ENCODE measurements at regions not wholly inside any gene's neighbourhood (a gene's known extent, or its start where the extent isn't known, plus 50 kb on each side); places are given as distances from the start of the nearest gene placed in this dataset.

- Histone ChIP-seq H3K4me3 (ENCODE audit: low read depth, low read length) (no peak overlapping the region), H3K27me3 (ENCODE audit: insufficient read depth, low read depth, severe bottlenecking) (no peaks in the 10 kb centered on the region), H3K36me3 (no peaks in the 10 kb centered on the region), H3K27ac (no peak overlapping the region), H3K9me3 (ENCODE audit: severe bottlenecking) (peaks cover 2% of the 10 kb centered on the region)
- no peak for TF ChIP-seq CTCF (IDR thresholded peaks at IDR 0.05; ENCODE audit: low read depth, low read length)
- DNase-seq: no peak
These were observed 156.2 kb upstream of the SEMA6D start for GRCh38 chr15:47561102-47561501.

GRCh38 chr15:47565949-47566348 lies 151.4 kb upstream of the SEMA6D start:
- no peak overlapping the region for H3K4me3 ChIP-seq (ENCODE audit: low read depth, low read length)
- H3K27ac ChIP-seq: peak overlapping the region; percentile 16; the same call in 1 of the 2 replicates
- no peak for TF ChIP-seq CTCF (IDR thresholded peaks at IDR 0.05; ENCODE audit: low read depth, low read length)
- peak; percentile 20 for DNase-seq
- no peaks in the 10 kb centered on the region for H3K36me3 ChIP-seq
- no peaks in the 10 kb centered on the region for H3K27me3 ChIP-seq (ENCODE audit: insufficient read depth, low read depth, severe bottlenecking)
- no peaks in the 10 kb centered on the region for H3K9me3 ChIP-seq (ENCODE audit: severe bottlenecking)

- Histone ChIP-seq H3K9me3 (ENCODE audit: severe bottlenecking) (no peaks in the 10 kb centered on the region), H3K27ac (no peak overlapping the region), H3K27me3 (ENCODE audit: insufficient read depth, low read depth, severe bottlenecking) (no peaks in the 10 kb centered on the region), H3K36me3 (no peaks in the 10 kb centered on the region), H3K4me3 (ENCODE audit: low read depth, low read length) (no peak overlapping the region)
- TF ChIP-seq CTCF (IDR thresholded peaks at IDR 0.05; ENCODE audit: low read depth, low read length): no peak
- no peak for DNase-seq
These were observed 150.7 kb upstream of the SEMA6D start for GRCh38 chr15:47566610-47567009.

- H3K36me3 ChIP-seq: no peaks in the 10 kb centered on the region
- H3K27ac ChIP-seq: no peak overlapping the region
- no peaks in the 10 kb centered on the region for H3K27me3 ChIP-seq (ENCODE audit: insufficient read depth, low read depth, severe bottlenecking)
- no peak for DNase-seq
- TF ChIP-seq CTCF (IDR thresholded peaks at IDR 0.05; ENCODE audit: low read depth, low read length): no peak
- no peaks in the 10 kb centered on the region for H3K9me3 ChIP-seq (ENCODE audit: severe bottlenecking)
- H3K4me3 ChIP-seq (ENCODE audit: low read depth, low read length): no peak overlapping the region
These were observed 149.3 kb upstream of the SEMA6D start for GRCh38 chr15:47568030-47568429.

DNA sequence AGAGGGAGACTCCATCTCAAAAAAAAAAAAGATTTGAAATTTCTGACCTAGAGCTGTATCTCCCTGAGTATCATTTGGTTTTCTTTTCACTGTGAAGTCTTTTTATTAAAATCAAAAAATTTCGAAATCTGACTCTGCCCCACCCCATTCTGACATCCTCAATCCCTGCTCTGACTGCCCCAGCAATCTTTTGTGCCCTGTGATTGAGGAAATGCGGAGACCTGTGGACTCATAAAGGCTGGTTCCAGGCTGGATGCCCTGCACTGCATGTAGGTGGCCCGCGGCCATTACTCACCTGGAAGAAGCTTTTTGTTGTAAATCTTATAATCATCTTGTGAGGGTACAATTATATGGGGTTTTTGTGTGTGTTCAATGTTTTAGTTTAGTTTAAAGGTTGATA lies 147.3 kb upstream of the SEMA6D start:
- DNase-seq: no peak
- H3K9me3 ChIP-seq (ENCODE audit: severe bottlenecking): no peaks in the 10 kb centered on the region
- no peak overlapping the region for H3K4me3 ChIP-seq (ENCODE audit: low read depth, low read length)
- peak overlapping the region; percentile 51; the same call in 1 of the 2 replicates for H3K27ac ChIP-seq
- H3K27me3 ChIP-seq (ENCODE audit: insufficient read depth, low read depth, severe bottlenecking): no peaks in the 10 kb centered on the region
- no peak for TF ChIP-seq CTCF (IDR thresholded peaks at IDR 0.05; ENCODE audit: low read depth, low read length)
- no peaks in the 10 kb centered on the region for H3K36me3 ChIP-seq

DNA sequence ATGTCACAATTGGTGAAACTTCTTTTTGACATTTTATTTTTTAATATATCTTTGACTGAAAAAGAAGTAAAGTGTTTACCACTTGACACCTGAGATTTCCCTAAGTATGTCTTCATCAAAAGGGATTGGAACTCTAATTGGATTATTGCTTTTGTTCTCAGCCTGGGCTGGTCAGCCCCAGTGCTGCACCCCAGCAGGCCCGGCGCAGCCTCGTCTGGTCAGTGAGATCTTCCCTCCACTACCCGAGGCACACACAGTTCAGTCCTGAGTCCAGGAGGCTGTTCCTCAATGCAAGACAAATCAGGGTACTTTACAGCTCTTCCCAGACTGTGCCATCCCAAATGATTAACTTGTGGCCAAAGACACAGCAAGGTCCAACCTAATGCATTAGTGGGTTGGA lies 146.9 kb upstream of the SEMA6D start:
- H3K4me3 ChIP-seq (ENCODE audit: low read depth, low read length): no peak overlapping the region
- H3K27me3 ChIP-seq (ENCODE audit: insufficient read depth, low read depth, severe bottlenecking): no peaks in the 10 kb centered on the region
- no peaks in the 10 kb centered on the region for H3K36me3 ChIP-seq
- H3K9me3 ChIP-seq (ENCODE audit: severe bottlenecking): no peaks in the 10 kb centered on the region
- peak overlapping the region; percentile 65 for H3K27ac ChIP-seq
- TF ChIP-seq CTCF (IDR thresholded peaks at IDR 0.05; ENCODE audit: low read depth, low read length): no peak
- DNase-seq: peak; percentile 66

Measured in WERI-Rb-1 (cell line).